IMR-90 (cell line): ENCODE measurements at regions not wholly inside any gene's neighbourhood (a gene's known extent, or its start where the extent isn't known, plus 50 kb on each side); places are given as distances from the start of the nearest gene placed in this dataset.

ENCODE experiments used
- ATAC-seq: fragments of 200-7000 bp; cut with Tn5 transposase; 2 replicates; pipeline ENCODE4 v1.9.1; 2020; ENCODE audit warnings: low read depth, mild to moderate bottlenecking, moderate library complexity
- BruUV-seq: library from RNA; stranded (reverse); fragments of 400-500 nt; replicated peaks from 2 replicates; lab custom pipeline; 2021; lab: Mats Ljungman, UMichigan
- CTCF ChIA-PET: fragments of 300-600 bp; formaldehyde crosslinking; extraction: SDS; loops from one replicate; lab custom pipeline; 2021; ENCODE audit warnings: antibody characterized with exemption; lab: Yijun Ruan, JAX
- POLR2A ChIA-PET: fragments of 300-600 bp; sonication (Branson Sonifier 250); formaldehyde crosslinking; loops from one replicate; lab custom pipeline; 2022; ENCODE audit warnings: antibody characterized with exemption; ENCODE audit not compliant: unreplicated experiment; lab: Charles Lee
- DNase-seq: peaks from one replicate; pipeline ENCODE4 v3.0.0; 2013
- H2AFZ ChIP-seq: replicated peaks from 2 replicates; pipeline ENCODE3; 2013; ENCODE audit warnings: low read length, mild to moderate bottlenecking; ENCODE audit not compliant: poor library complexity
- H2AK5ac ChIP-seq: 2 replicates; pipeline ENCODE4 v1.6.1; 2013; ENCODE audit warnings: low read depth, low read length, inconsistent platforms
- H2AK9ac ChIP-seq: replicated peaks from 2 replicates; pipeline ENCODE3; 2013; ENCODE audit warnings: mild to moderate bottlenecking, low read depth, low read length, moderate library complexity; ENCODE audit not compliant: poor library complexity
- H2BK120ac ChIP-seq: 2 replicates; pipeline ENCODE4 v1.6.1; 2013; ENCODE audit warnings: low read depth, low read length, inconsistent platforms
- H2BK15ac ChIP-seq: 3 replicates; pipeline ENCODE4 v1.6.1; 2013; ENCODE audit warnings: low read depth, low read length, inconsistent platforms
- H2BK20ac ChIP-seq: 2 replicates; pipeline ENCODE4 v1.6.1; 2013; ENCODE audit warnings: low read depth, mild to moderate bottlenecking, inconsistent platforms, low read length, moderate library complexity
- H2BK5ac ChIP-seq: 2 replicates; pipeline ENCODE4 v1.6.1; 2013; ENCODE audit warnings: mild to moderate bottlenecking, low read depth, low read length, inconsistent platforms; ENCODE audit not compliant: poor library complexity, severe bottlenecking
- H3K14ac ChIP-seq: replicated peaks from 2 replicates; pipeline ENCODE4 v1.6.1; 2013; ENCODE audit warnings: low read depth, low read length, inconsistent platforms
- H3K18ac ChIP-seq: 2 replicates; pipeline ENCODE4 v1.6.1; 2013; ENCODE audit warnings: low read depth, low read length, control low read depth
- H3K23ac ChIP-seq: 2 replicates; pipeline ENCODE4 v1.6.1; 2013; ENCODE audit warnings: low read depth, low read length, inconsistent platforms
- H3K27ac ChIP-seq: 2 replicates; pipeline ENCODE4 v1.5.1; 2013; ENCODE audit warnings: mild to moderate bottlenecking, control low read depth, low read length; ENCODE audit not compliant: insufficient read depth
- H3K27me3 ChIP-seq: 2 replicates; pipeline ENCODE4 v1.6.1; 2013; ENCODE audit warnings: low read length; ENCODE audit not compliant: control insufficient read depth, insufficient read depth
- H3K36me3 ChIP-seq: 2 replicates; pipeline ENCODE4 v1.6.1; 2013; ENCODE audit warnings: low read length, mixed read lengths; ENCODE audit not compliant: control insufficient read depth, insufficient read depth
- H3K4ac ChIP-seq: 2 replicates; pipeline ENCODE4 v1.6.1; 2013; ENCODE audit warnings: low read depth, low read length, inconsistent platforms
- H3K4me1 ChIP-seq: 2 replicates; pipeline ENCODE4 v1.6.1; 2013; ENCODE audit warnings: low read length, mixed read lengths; ENCODE audit not compliant: control insufficient read depth, insufficient read depth
- H3K4me2 ChIP-seq: 2 replicates; pipeline ENCODE4 v1.6.1; 2013; ENCODE audit warnings: low read depth, mild to moderate bottlenecking, control low read depth, low read length, moderate library complexity
- H3K4me3 ChIP-seq: 2 replicates; pipeline ENCODE4 v1.5.1; 2013; ENCODE audit warnings: low read depth, mild to moderate bottlenecking, control low read depth, low read length, moderate library complexity; ENCODE audit not compliant: insufficient read depth
- H3K56ac ChIP-seq: 2 replicates; pipeline ENCODE4 v1.6.1; 2013; ENCODE audit warnings: low read length, inconsistent platforms; ENCODE audit not compliant: insufficient read depth; ENCODE audit errors: extremely low read depth
- H3K79me1 ChIP-seq, 2 experiments: 2 replicates each; pipeline ENCODE4 v1.6.1; 2013; ENCODE audit warnings: low read length in 2 of 2, inconsistent platforms in 1 of 2, low read depth in 1 of 2
- H3K9ac ChIP-seq: 2 replicates; pipeline ENCODE4 v1.6.1; 2013; ENCODE audit warnings: low read depth, low read length, control low read depth
- H3K9me1 ChIP-seq: 2 replicates; pipeline ENCODE4 v1.6.1; 2013; ENCODE audit warnings: low read length, inconsistent platforms; ENCODE audit not compliant: insufficient read depth
- H3K9me3 ChIP-seq: 2 replicates; pipeline ENCODE4 v1.6.1; 2013; ENCODE audit warnings: low read length; ENCODE audit not compliant: control insufficient read depth, insufficient read depth
- H4K20me1 ChIP-seq: 2 replicates; pipeline ENCODE4 v1.6.1; 2013; ENCODE audit warnings: low read length, inconsistent platforms; ENCODE audit not compliant: insufficient read depth
- H4K5ac ChIP-seq: 2 replicates; pipeline ENCODE4 v1.6.1; 2013; ENCODE audit warnings: mild to moderate bottlenecking, low read depth, low read length, control low read depth
- H4K8ac ChIP-seq, 2 experiments: 2 replicates each; pipeline ENCODE4 v1.6.1; 2013; ENCODE audit warnings: low read depth in 2 of 2, low read length in 2 of 2, control low read depth in 1 of 2, inconsistent platforms in 1 of 2
- H4K91ac ChIP-seq: 2 replicates; pipeline ENCODE4 v1.6.1; 2013; ENCODE audit warnings: low read depth, low read length, inconsistent platforms; ENCODE audit not compliant: insufficient read depth
- CHD1 ChIP-seq: IDR thresholded peaks from 2 replicates; pipeline ENCODE4 v1.6.1; 2012; ENCODE audit warnings: low read depth, low read length, improper control_type of control experiment
- POLR2A ChIP-seq: IDR thresholded peaks from 2 replicates; pipeline ENCODE4 v1.6.1; 2012; ENCODE audit warnings: mild to moderate bottlenecking, low read depth, low read length
- RAD21 ChIP-seq: IDR thresholded peaks from 2 replicates; pipeline ENCODE4 v1.6.1; 2012; ENCODE audit warnings: low read length, improper control_type of control experiment
- WGBS, 2 experiments: methylation state at CpG; one replicate each; pipeline versions ENCODE4 v1.1.5 to v1.1.7; 2013; ENCODE audit warnings: missing lambda C conversion rate in 2 of 2; ENCODE audit not compliant: insufficient read length in 1 of 2; ENCODE audit errors: extremely low coverage in 2 of 2; 5-methylcytosine and 5-hydroxymethylcytosine counted together
- dilution Hi-C: fragments of 300-500 bp; cut with HindIII; formaldehyde crosslinking; loops from one replicate; pipeline ENCODE4 v1.14.3; 2018; ENCODE audit warnings: low sequenced_read_pairs; ENCODE audit not compliant: unreplicated experiment
- in situ Hi-C: fragments of 300-500 bp; cut with MboI; formaldehyde crosslinking; loops from 3 replicates; pipeline ENCODE4 v1.14.3; 2019; ENCODE audit warnings: low sequenced_read_pairs, inconsistent platforms, mixed read lengths
- intact Hi-C: fragments of 100-400 bp; cut with micrococcal nuclease; formaldehyde crosslinking; loops from 2 replicates; pipeline ENCODE4 v1.10.0; 2022
- TF ChIP-seq, protein P1 (sequence below): fragments of 150-350 bp; IDR thresholded peaks from 2 replicates; pipeline ENCODE4 v1.6.1; 2016; ENCODE audit warnings: low read depth, mild to moderate bottlenecking, low read length, moderate library complexity, borderline replicate concordance
- TF ChIP-seq, protein P2 (sequence below): fragments of 150-350 bp; IDR thresholded peaks from 2 replicates; pipeline ENCODE4 v1.6.1; 2017; ENCODE audit warnings: mild to moderate bottlenecking, antibody characterized with exemption, low read length, low read depth

DNA sequence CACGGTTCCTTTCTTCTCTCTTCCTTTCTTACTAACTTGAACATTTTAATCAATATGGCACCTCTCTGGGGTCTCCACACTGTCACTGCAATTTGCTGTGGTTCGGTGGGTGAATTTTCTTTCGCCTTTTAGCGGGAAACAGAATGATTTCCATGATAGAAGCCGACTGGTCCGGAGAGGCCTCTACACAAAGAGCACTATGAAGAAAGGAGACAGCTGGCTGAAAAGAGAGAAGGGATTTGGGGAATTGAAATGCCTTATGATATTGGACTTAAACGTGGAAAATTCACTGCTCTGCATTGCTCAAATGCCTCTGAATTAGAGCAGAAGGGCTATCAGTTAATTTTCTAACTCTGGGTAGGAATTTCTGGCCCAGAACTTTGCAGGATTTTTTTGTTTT lies 55.9 kb downstream of the KCNA5 start:
- H2AK5ac ChIP-seq: peak overlapping the region; percentile 88; the same call in 1 of the 2 replicates
- H2AFZ ChIP-seq: no peak overlapping the region
- no peak overlapping the region for H3K4me2 ChIP-seq
- peak overlapping the region; percentile 46 for H2BK5ac ChIP-seq
- H3K14ac ChIP-seq: peak overlapping the region; percentile 80; the same call in 1 of the 2 replicates
- TF ChIP-seq, protein P1, sequence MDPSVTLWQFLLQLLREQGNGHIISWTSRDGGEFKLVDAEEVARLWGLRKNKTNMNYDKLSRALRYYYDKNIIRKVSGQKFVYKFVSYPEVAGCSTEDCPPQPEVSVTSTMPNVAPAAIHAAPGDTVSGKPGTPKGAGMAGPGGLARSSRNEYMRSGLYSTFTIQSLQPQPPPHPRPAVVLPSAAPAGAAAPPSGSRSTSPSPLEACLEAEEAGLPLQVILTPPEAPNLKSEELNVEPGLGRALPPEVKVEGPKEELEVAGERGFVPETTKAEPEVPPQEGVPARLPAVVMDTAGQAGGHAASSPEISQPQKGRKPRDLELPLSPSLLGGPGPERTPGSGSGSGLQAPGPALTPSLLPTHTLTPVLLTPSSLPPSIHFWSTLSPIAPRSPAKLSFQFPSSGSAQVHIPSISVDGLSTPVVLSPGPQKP: no peak
- TF ChIP-seq CHD1 (no peak), POLR2A (no peak), RAD21 (no peak)
- TF ChIP-seq, protein P2, sequence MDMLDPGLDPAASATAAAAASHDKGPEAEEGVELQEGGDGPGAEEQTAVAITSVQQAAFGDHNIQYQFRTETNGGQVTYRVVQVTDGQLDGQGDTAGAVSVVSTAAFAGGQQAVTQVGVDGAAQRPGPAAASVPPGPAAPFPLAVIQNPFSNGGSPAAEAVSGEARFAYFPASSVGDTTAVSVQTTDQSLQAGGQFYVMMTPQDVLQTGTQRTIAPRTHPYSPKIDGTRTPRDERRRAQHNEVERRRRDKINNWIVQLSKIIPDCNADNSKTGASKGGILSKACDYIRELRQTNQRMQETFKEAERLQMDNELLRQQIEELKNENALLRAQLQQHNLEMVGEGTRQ: no peak
- H3K9ac ChIP-seq: no peak overlapping the region
- no peak overlapping the region for H3K4ac ChIP-seq
- no peak overlapping the region; a peak in 1 of 4 replicates for H4K8ac ChIP-seq
- in situ Hi-C loops: no loop called here
- no peak overlapping the region; the same call in 1 of the 2 replicates for H2BK20ac ChIP-seq
- H2AK9ac ChIP-seq: peak overlapping the region; percentile 5
- no peak overlapping the region; the same call in 1 of the 2 replicates for H4K5ac ChIP-seq
- no peaks in the 10 kb centered on the region for H4K20me1 ChIP-seq
- H2BK120ac ChIP-seq: peak overlapping the region; percentile 75; the same call in 1 of the 2 replicates
- no peaks in the 10 kb centered on the region for H3K9me3 ChIP-seq
- peaks cover 30% of the 10 kb centered on the region for H3K9me1 ChIP-seq
- intact Hi-C loops: loop anchor here (5.0 kb wide), 1 partner anchor 68 kb away; no protein-coding TSS in a partner anchor
- WGBS, 2 experiments: 100% methylated on average over 3 of the region's 7 CpGs; no CpG with 5 or more reads in 1 of the 2 experiments
- no peak overlapping the region for H3K4me3 ChIP-seq
- ChIA-PET POLR2A (no interaction called here), CTCF (no interaction called here)
- no peak for DNase-seq
- peaks cover 39% of the 10 kb centered on the region for H3K4me1 ChIP-seq
- H3K36me3 ChIP-seq: no peaks in the 10 kb centered on the region
- no peak overlapping the region for H2BK15ac ChIP-seq
- no peak for ATAC-seq
- dilution Hi-C loops: no loop called here
- no TSS peak for BruUV-seq
- no peak overlapping the region for H3K23ac ChIP-seq
- no peaks in the 10 kb centered on the region for H3K27me3 ChIP-seq
- no peak overlapping the region for H3K27ac ChIP-seq
- no peak overlapping the region for H3K56ac ChIP-seq
- 0 out of 4 replicates have a peak, but pooled peaks cover 0 to 2% of the 10 kb centered on the region in 2 experiments for H3K79me1 ChIP-seq
- H3K18ac ChIP-seq: peak overlapping the region; percentile 81; the same call in 1 of the 2 replicates
- H4K91ac ChIP-seq: peak overlapping the region; percentile 26; the same call in 1 of the 2 replicates
